IPS DF 19.7 (cell line): ENCODE measurements at regions not wholly inside any gene's neighbourhood (a gene's known extent, or its start where the extent isn't known, plus 50 kb on each side); places are given as distances from the start of the nearest gene placed in this dataset.
"Not testable (repeated sequence)": the region's sequence is repeated elsewhere in the genome, so short reads cannot be mapped to it uniquely, and the experiment has no call there.

Source experiments
- DNase-seq: peaks from one replicate; pipeline ENCODE4 v3.0.0-alpha.2; 2013; ENCODE audit warnings: low read depth, low spot score

DNA sequence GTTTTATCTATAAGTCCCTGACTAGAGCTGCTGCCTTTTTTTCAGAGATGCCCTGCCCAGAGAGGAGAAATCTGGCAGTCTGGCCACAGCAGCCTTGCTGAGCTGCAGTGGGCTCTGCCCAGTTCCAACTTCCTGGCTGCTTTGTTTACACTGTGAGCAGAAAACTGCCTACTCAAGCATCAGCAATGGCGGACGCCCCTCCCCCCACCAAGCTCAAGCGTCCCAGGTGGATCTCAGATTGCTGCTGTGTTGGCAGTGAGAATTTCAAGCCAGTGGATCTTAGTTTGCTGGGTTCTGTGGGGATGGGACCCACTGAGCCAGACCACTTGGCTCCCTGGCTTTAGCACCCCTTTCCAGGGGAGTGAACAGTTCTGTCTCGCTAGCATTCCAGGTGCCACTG lies 247.9 kb upstream of the PGRMC2 start:
- not testable (repeated sequence) for DNase-seq

DNA sequence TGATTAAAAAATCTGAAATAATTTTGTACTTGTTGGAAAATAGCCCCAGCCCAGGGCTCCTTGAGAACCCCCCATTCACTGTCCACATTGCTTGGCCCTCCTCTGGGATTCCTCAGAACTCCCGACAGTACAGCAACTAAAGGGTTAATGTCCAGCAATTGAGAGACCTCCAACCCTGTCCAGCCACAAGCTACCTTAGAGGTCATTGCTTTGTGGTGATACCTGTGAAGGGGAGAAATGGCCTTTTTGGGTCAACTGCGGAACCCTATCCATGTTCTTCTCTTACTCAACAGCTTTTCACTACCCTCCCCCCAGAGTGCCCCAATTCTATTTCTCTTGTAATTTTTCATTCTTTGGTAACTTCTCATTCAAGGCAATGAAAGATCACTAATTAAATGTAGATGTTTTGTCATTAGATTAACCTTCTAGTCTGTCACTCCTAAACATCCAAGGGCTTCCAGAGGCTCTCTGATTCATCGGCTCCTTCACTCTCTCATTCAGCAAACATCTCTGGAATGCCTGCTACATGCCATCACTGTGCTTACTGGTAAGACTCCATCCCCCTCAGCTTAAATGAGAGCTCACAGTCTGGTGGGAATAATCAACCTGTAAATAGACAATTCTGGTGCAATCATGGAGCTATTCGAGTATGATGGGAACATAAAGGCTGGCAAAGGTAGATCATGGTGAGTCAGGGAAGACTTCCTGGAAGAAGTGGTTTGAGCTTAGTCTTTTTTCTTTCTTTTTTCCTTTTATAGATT lies 241.4 kb upstream of the PGRMC2 start:
- DNase-seq: peak; percentile 91

- no peak for DNase-seq
These were observed 240.4 kb upstream of the PGRMC2 start for GRCh38 chr4:128527946-128528576.

- no peak for DNase-seq
These were observed 239.7 kb upstream of the PGRMC2 start for GRCh38 chr4:128527351-128527750.

- no peak for DNase-seq
These were observed 238.5 kb upstream of the PGRMC2 start for GRCh38 chr4:128525992-128526630.

DNA sequence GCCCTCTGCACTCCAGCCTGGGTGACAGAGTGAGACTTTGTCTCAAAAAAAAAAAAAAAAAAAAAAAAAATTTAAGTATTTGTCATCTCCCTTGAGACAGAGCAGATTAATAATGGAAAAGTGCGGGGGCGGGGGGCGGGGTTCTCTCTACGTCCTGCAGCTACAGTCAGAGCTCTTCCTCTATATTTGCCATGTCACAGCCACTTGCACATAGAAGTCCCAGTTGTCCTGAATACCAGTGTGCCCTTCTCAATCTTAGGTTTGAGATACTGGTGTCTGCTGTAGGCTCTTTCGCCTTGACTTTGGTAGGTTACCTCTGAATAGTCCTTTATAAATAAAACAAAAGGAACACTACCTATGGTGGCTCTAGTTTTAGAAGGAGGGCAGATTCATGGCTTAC lies 237.8 kb upstream of the PGRMC2 start:
- no peak for DNase-seq

GRCh38 chr4:128524311-128524710 lies 236.7 kb upstream of the PGRMC2 start:
- DNase-seq: no peak

DNA sequence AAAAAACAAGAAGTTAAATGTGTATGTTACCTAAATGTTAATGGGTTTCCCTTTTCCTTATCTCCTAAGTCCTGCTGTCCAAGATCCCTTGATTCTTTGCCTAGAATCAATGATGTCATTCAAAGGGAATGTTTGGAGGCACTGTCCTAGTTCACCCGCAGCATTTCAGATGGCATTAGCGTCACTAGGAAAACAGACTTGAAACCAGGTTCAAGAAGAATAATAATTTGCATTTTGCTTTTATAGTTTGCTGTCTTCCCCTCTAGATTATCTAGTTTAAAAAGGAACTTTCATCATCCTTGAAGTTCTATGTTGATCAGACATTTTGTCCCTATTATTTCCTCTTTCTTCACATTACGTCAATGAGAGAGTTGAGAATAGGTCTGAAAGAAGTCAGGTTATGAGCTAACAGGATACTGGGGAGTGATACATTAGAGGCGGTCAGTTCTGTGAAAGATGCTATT lies 234.1 kb upstream of the PGRMC2 start:
- DNase-seq: no peak

- DNase-seq: no peak
These were observed 233.5 kb upstream of the PGRMC2 start for GRCh38 chr4:128521156-128521555.

GRCh38 chr4:128519163-128519830 lies 231.7 kb upstream of the PGRMC2 start:
- DNase-seq: no peak

DNA sequence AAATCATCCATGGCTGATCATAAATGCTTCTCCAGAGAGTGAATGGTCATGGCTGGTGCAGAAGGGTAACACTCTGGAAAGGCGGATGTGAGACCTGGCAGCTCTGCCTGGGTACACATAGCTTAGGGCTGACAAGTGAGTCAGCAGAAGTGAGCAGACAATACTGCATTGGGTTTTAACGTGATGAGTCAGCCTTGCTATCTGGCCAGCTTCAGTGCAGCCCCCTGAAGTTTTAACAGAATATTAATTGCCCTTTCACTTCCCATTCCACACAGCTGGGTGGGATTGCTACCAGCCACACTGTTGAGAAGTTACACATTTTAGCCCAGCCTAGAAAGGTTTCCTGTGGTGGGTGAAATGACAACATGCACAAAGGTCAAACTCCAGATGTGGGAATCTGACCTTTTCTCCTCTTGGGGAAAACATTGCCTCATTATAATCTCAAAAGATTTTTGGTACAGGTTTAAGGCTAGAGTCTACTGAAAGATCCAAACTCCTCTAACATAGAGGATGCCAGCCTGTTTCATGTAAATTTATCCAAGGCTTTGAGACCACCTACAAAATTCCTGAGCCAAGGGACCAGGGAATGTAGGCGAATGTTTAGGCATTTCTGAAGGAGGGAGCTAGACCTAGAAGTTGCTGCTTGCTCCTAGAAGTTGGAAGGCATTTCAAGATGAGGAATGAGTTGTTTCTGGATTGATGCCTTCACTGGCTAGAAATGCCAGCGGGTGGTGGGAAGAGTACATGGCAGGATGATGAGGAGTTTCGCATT lies 230.3 kb upstream of the PGRMC2 start:
- peak; percentile 28 for DNase-seq

GRCh38 chr4:128517096-128517738 lies 229.6 kb upstream of the PGRMC2 start:
- DNase-seq: no peak

DNA sequence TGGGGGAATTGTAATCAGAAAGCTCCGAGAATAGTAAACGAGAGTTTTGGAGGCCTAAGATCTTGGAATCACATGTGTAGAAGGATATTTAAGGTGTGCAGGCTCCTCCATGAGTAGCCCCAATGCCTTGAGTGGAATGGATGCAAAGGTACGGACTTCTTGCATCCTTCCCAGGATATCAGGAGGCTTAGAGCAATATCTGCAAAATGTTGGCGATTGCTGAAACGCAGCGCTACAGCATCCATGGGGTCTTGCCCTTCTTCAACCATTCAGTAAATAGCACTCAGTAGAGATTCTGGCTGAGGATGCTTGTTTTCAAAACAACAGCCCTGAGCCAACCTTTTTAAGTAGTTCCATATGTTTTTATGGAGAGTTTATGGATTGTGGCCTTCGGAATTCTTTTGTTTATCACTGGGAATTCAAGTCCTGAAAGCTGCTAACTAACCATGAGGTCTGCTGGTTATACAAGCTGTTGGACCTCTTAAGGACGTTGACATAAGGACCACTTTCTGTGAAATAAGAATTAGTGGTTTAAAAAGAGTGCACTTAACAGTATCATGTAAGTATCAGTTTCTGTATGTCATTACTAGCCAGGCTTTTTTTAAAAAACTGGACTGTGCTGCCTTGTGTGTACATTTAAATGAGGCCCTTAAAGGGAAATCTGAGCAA lies 228.8 kb upstream of the PGRMC2 start:
- no peak for DNase-seq

DNA sequence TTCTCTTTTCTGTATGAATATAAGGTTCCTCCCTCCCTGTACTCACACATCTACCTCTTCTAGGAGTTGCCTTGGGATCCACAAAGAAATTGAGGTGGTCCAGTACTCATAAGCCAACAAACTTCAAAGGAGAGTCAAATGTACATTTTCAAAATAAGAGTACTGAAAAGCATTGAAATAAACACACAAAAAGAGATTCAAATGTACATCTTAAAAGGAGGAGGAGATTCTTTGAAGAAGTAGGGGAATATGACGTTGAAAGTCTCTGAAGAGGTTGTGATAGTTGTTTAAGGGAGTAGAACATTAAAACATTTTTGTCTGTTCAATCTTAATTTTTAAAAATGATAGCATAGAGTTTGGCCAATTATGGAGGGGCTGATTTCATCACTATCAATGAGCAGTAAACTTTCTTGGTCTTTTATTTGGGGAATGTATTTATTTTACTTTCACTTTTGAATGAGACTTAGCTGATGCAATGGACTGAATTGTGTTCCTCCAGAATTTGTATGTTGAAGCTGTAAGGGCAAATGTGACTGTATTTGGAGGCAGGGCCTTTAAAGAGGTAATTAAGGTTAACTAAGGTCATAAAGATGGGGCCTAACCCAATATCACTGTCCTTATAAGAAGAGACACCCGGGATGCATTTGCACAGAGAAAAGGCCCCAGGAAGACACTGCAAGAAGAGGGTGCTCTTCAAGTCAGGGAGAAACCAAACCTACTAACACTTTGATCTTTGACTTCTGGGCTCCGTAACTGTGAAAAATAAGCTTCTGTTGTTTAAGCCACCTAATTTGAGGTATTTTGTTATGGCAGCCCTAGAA lies 226.3 kb upstream of the PGRMC2 start:
- DNase-seq: no peak

- no peak for DNase-seq
These were observed 225.2 kb upstream of the PGRMC2 start for GRCh38 chr4:128512767-128513322.

DNA sequence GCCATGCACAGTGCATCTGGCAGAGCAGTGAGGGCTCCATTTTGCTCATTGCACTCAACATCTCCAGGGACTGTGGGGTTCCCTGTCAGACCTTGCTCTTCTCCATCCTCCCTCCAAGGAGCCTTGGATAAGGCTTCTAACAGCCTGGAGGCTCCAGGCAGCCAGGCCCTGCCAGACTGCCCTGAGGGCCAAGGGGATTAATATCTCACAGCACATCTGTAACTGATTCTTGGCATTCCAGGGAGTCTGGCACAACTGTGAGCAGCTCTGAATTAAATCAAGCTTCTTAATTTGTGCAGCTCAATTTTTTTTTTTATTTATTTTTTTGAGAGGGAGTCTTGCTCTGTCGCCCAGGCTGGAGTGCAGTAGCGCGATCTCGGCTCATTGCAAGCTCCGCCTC lies 224.5 kb upstream of the PGRMC2 start:
- DNase-seq: no peak

- no peak for DNase-seq
These were observed 223.2 kb upstream of the PGRMC2 start for GRCh38 chr4:128510850-128511249.

DNA sequence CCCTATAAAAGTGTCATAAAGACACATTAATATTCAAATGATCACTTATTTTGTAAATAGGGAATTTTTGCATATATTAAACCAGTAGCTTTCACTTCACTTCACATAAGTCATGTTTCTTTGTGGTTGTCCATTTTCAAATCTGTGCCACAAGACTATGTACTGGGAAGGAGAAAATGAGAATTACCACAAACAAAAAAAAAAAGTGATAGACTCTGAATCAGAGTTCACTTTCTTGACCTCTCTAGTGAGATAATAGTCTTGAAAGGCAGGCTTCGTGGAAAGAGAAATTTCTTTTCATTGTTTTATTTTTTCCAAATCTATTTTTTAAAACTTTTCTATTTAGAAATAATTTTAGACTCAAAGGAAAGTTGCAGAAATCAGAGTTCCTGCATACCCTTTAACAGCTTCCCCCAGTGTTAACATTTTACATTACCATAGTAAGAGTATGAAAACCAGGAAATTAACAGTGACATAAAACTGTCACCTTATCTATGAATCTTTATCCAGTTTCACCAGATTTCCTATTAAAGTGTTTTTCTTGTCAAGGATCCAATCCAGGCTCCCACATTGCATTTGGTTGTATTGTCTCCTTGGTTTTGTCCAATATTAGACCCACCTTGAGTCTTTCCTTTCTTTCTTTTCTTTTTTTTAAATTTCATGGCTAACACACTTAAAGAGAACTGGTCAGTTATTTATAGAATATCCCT lies 215.4 kb upstream of the PGRMC2 start:
- DNase-seq: no peak

DNA sequence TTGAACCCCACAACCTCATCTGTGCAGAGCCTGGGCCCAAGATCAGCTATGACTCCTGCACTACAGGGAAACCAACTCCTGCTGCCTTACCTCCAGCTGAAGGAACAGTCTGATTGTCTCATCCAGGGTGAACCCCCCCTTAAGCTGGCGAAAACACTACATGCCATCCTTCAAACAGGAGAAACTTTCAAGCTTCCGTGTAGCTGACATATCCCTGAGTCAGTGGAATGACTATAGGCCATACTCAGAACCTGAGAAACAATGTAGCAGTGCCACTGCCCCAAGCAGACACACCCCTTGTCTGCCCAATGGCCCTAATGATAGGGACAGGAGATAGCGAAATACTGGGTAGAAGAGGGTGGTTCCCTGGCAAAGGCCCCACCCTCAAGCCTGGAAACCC lies 213.6 kb upstream of the PGRMC2 start:
- DNase-seq: no peak
